ENCODE measurements at regions not wholly inside any gene's neighbourhood (a gene's known extent, or its start where the extent isn't known, plus 50 kb on each side); places are given as distances from the start of the nearest gene placed in this dataset.
"Not testable (repeated sequence)": the region's sequence is repeated elsewhere in the genome, so short reads cannot be mapped to it uniquely, and the experiment has no call there.

- no peak for DNase-seq
These were observed 72.2 kb upstream of the PPP3CA start for GRCh38 chr4:101419336-101420135.

GRCh38 chr4:101418466-101418865 lies 71.1 kb upstream of the PPP3CA start:
- no peak for DNase-seq

- DNase-seq, result no peak
These were observed 70.7 kb upstream of the PPP3CA start for GRCh38 chr4:101418055-101418454.

GRCh38 chr4:101417046-101417445 lies 69.7 kb upstream of the PPP3CA start:
- DNase-seq, result no peak

GRCh38 chr4:101415962-101416361 lies 68.6 kb upstream of the PPP3CA start:
- DNase-seq, result peak in 4 of 58 donors; percentile 0 to 4 (median 2)

- no peak for DNase-seq
These were observed 67.2 kb upstream of the PPP3CA start for GRCh38 chr4:101414496-101414895.

GRCh38 chr4:101411926-101412325 lies 64.6 kb upstream of the PPP3CA start:
- DNase-seq, result no peak

GRCh38 chr4:101411281-101411910 lies 64.1 kb upstream of the PPP3CA start:
- not testable (repeated sequence) for DNase-seq

- DNase-seq, result no peak
These were observed 52.8 kb upstream of the PPP3CA start for GRCh38 chr4:101400096-101400495.

GRCh38 chr4:101398807-101399206 lies 51.5 kb upstream of the PPP3CA start:
- DNase-seq, result no peak
